ENCODE measurements at regions not wholly inside any gene's neighbourhood (a gene's known extent, or its start where the extent isn't known, plus 50 kb on each side); places are given as distances from the start of the nearest gene placed in this dataset.

DNA sequence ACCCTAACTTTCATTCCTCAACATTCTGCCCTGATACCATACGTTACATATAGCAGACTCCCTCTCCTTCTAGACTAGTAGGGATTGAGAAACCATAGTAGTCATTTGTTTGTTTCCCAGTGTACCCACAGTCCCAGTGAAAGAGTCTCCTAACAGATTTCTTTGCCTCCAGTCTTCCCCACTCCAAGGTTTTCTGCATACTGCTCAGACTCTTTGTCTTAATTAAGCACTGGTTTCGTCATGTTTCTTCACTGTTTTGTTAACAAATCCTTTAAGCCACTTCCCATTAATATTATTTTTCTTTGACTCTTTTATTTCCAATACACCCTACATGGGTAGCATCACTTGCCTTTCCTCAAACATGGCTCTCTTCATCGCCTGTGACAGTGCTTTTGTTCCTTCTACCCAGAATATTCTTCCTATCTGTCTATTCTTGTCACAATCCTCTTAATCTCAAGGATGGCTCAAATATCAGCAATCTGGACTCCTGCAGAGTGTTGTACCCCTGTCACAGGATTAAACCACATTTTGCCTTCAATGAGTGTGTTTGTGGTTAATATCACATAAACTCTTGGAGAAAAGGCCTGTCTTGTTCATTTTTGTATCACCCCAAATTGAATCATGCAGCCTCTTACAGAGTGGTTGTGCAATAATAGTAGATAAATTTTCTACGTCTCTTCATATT is 92.7 kb upstream of the KLF12 start:
- H3K27ac ChIP-seq (ENCODE audit: low read length) = no peak overlapping the region
- no peaks in the 10 kb centered on the region for H3K27me3 ChIP-seq (ENCODE audit: low read depth, low read length)
- H3K4me3 ChIP-seq (ENCODE audit: low read depth in 1 of 2, low read length in 2 of 2) = no peak overlapping the region
- H3K4me1 ChIP-seq (ENCODE audit: control insufficient read depth in 1 of 2, insufficient read depth in 2 of 2, low read length in 2 of 2) = no peaks in the 10 kb centered on the region
- H3K9me3 ChIP-seq (ENCODE audit: control insufficient read depth in 1 of 2, low read length in 2 of 2) = no peaks in the 10 kb centered on the region
- H3K36me3 ChIP-seq (ENCODE audit: control insufficient read depth in 1 of 2, insufficient read depth in 2 of 2, low read length in 2 of 2) = no peaks in the 10 kb centered on the region

DNA sequence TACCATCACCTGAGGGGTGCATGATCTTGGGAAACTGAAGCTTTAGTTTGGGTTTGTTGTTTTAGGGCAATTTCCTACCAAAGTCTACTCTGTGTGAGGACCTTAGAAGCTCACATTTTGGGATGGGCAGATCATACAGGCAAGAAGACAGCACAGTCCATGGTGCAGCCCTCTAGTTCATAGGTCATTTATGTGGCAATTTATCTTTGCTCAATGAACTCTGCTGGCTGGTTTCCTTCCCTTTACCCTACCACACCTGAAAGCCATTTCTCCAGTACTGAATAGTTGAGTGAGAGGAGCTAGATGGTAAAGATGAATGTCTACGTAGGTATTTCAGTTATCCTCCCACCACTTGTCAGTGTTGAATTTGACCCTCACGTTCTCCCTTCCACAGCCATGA is 87.5 kb upstream of the KLF12 start:
- H3K4me3 ChIP-seq (ENCODE audit: low read depth in 1 of 2, low read length in 2 of 2) = no peak overlapping the region
- no peaks in the 10 kb centered on the region for H3K9me3 ChIP-seq (ENCODE audit: control insufficient read depth in 1 of 2, low read length in 2 of 2)
- H3K27ac ChIP-seq (ENCODE audit: low read length) = no peak overlapping the region
- no peaks in the 10 kb centered on the region for H3K27me3 ChIP-seq (ENCODE audit: low read depth, low read length)
- H3K36me3 ChIP-seq (ENCODE audit: control insufficient read depth in 1 of 2, insufficient read depth in 2 of 2, low read length in 2 of 2) = no peaks in the 10 kb centered on the region
- H3K4me1 ChIP-seq (ENCODE audit: control insufficient read depth in 1 of 2, insufficient read depth in 2 of 2, low read length in 2 of 2) = no peaks in the 10 kb centered on the region

DNA sequence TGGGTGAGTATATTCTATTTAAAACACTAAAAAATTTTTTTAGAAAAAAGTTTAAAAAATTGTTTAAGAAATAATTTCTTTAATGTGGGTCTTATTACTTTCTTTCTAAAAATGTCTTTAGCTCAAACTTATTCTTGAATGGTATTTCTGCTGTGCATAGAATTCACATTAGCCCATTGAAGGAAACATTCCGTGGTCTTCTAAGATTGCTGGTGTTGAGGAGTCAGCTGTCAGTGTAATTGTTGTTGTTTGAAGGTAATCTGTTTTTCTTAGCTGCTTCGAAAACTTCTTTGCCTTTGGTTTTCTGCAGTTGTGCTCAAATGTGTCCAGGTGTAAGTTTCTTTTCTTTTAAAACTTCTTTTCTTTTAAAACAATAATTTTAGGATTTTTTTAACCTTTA is 85.4 kb upstream of the KLF12 start:
- Histone ChIP-seq H3K9me3 (ENCODE audit: control insufficient read depth in 1 of 2, low read length in 2 of 2) (no peaks in the 10 kb centered on the region), H3K27me3 (ENCODE audit: low read depth, low read length) (no peaks in the 10 kb centered on the region), H3K36me3 (ENCODE audit: control insufficient read depth in 1 of 2, insufficient read depth in 2 of 2, low read length in 2 of 2) (no peaks in the 10 kb centered on the region), H3K4me3 (ENCODE audit: low read depth in 1 of 2, low read length in 2 of 2) (no peak overlapping the region), H3K4me1 (ENCODE audit: control insufficient read depth in 1 of 2, insufficient read depth in 2 of 2, low read length in 2 of 2) (no peaks in the 10 kb centered on the region), H3K27ac (ENCODE audit: low read length) (no peak overlapping the region)

DNA sequence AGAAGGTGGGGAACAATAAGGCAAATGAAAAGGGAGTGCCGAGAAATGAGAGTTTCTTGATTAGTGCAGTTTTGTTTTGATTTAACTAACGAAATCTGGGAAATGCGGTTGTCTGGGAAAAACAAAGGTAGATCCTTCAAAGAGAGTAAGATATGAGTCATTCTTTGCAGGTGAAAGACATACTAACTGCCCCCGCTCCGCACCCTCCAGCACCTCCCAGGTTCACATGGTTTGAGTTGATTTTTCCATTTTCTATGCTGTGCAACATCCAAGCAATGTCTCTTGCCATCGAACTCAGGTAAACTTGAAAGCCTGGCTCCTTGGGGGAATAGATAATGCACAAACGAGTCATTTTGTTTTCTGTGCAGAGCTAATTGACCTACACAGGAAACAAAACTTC is 84.1 kb upstream of the KLF12 start:
- Histone ChIP-seq H3K4me3 (ENCODE audit: low read depth in 1 of 2, low read length in 2 of 2) (no peak overlapping the region), H3K36me3 (ENCODE audit: control insufficient read depth in 1 of 2, insufficient read depth in 2 of 2, low read length in 2 of 2) (no peaks in the 10 kb centered on the region), H3K27ac (ENCODE audit: low read length) (no peak overlapping the region), H3K4me1 (ENCODE audit: control insufficient read depth in 1 of 2, insufficient read depth in 2 of 2, low read length in 2 of 2) (no peaks in the 10 kb centered on the region), H3K9me3 (ENCODE audit: control insufficient read depth in 1 of 2, low read length in 2 of 2) (no peaks in the 10 kb centered on the region), H3K27me3 (ENCODE audit: low read depth, low read length) (no peaks in the 10 kb centered on the region)

DNA sequence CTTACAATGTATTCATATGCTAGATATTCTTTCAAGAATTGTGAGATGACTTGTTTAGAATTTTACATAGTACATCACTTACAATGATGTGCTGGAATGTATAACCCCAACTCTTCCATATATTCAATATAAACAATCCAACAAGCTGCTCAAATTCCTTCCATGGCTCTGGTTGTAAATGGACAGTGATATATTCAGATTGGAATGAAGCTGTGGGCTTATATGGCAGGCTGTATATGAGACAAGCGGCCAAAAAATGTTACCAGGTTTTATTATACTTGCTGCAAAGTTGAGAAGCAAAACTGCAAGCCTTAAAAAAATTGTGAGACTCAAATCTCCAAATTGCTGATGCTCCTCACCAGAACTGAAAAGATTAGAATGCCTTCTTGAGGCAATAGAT is 83.6 kb upstream of the KLF12 start:
- H3K4me1 ChIP-seq (ENCODE audit: control insufficient read depth in 1 of 2, insufficient read depth in 2 of 2, low read length in 2 of 2) = no peaks in the 10 kb centered on the region
- no peaks in the 10 kb centered on the region for H3K27me3 ChIP-seq (ENCODE audit: low read depth, low read length)
- no peak overlapping the region for H3K27ac ChIP-seq (ENCODE audit: low read length)
- no peaks in the 10 kb centered on the region for H3K36me3 ChIP-seq (ENCODE audit: control insufficient read depth in 1 of 2, insufficient read depth in 2 of 2, low read length in 2 of 2)
- no peaks in the 10 kb centered on the region for H3K9me3 ChIP-seq (ENCODE audit: control insufficient read depth in 1 of 2, low read length in 2 of 2)
- no peak overlapping the region for H3K4me3 ChIP-seq (ENCODE audit: low read depth in 1 of 2, low read length in 2 of 2)

DNA sequence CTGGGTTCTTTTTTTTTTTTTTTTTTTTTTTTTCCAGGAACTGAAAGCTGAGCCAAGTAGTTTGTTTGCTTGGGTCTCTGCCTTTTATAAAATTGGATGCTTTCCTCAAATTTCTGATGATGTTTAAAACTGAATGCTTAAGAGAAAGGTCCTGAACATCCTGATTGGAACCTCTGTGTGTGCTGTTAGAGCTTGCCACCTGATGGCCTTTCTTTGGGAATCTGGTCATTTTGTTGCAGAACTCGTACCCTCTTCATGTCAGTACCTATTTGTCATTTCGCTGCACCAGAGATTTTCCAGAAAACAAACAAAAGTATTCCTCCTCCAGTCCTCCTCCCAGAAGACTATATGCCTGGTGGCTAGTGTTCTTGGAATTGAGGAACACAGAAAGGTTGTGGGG is 81.2 kb upstream of the KLF12 start:
- no peak overlapping the region for H3K4me3 ChIP-seq (ENCODE audit: low read depth in 1 of 2, low read length in 2 of 2)
- no peak overlapping the region for H3K27ac ChIP-seq (ENCODE audit: low read length)
- H3K4me1 ChIP-seq (ENCODE audit: control insufficient read depth in 1 of 2, insufficient read depth in 2 of 2, low read length in 2 of 2) = no peaks in the 10 kb centered on the region
- H3K36me3 ChIP-seq (ENCODE audit: control insufficient read depth in 1 of 2, insufficient read depth in 2 of 2, low read length in 2 of 2) = no peaks in the 10 kb centered on the region
- H3K9me3 ChIP-seq (ENCODE audit: control insufficient read depth in 1 of 2, low read length in 2 of 2) = no peaks in the 10 kb centered on the region
- no peaks in the 10 kb centered on the region for H3K27me3 ChIP-seq (ENCODE audit: low read depth, low read length)

DNA sequence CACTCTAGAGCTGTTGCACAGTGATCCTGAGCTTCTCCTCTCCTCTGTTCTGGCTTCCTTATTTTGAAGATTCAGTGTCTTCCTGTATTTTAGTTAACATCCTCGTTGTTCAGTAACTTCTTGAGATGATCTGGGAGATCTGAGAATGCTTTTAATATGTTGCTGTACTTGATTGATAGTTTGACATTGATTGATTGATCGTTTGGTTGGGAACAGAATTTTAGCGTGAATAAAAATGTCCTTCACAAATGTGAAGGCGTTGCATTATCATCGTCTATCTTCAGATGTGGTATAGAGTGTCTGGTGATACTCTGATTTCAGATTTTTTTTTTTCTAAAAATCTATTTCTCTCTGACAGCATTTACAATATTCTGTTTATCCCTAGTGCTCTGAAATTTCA is 80.1 kb upstream of the KLF12 start:
- no peak overlapping the region for H3K27ac ChIP-seq (ENCODE audit: low read length)
- no peaks in the 10 kb centered on the region for H3K4me1 ChIP-seq (ENCODE audit: control insufficient read depth in 1 of 2, insufficient read depth in 2 of 2, low read length in 2 of 2)
- no peaks in the 10 kb centered on the region for H3K36me3 ChIP-seq (ENCODE audit: control insufficient read depth in 1 of 2, insufficient read depth in 2 of 2, low read length in 2 of 2)
- no peaks in the 10 kb centered on the region for H3K27me3 ChIP-seq (ENCODE audit: low read depth, low read length)
- no peak overlapping the region for H3K4me3 ChIP-seq (ENCODE audit: low read depth in 1 of 2, low read length in 2 of 2)
- H3K9me3 ChIP-seq (ENCODE audit: control insufficient read depth in 1 of 2, low read length in 2 of 2) = no peaks in the 10 kb centered on the region

DNA sequence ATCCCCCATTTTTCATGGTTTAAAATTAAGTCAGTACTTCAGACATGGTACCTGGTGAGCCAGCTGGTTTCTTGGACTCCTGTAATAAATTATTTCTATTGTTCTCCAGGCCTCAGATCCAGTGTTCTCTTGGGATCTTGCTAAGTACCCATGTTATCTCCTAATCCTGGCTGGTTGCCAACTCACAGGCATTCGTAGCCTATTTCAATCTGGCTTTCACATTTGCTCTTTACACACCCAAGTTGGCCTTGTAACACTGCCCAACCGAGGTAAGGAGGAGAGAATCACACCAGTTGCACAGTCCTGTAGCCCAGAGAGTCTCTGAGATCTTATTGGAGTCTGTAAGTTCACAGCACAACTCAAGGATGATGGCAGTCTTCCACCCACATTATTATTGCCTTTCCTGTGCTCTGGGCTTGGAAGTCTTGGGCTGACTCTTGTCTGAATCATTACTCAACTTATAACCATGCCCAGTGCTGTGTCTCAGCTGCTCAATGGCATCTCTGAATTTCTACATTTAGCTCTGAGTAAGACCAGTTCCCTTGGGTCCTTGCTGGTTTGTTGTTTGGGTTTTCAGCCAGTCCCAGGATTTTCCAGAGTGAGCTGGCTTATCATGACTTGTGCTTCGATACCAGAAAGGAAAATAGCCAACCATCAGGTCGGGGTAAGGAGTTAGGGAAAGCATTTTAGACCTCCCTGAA is 76.6 kb upstream of the KLF12 start:
- no peak overlapping the region for H3K27ac ChIP-seq (ENCODE audit: low read length)
- H3K4me1 ChIP-seq (ENCODE audit: control insufficient read depth in 1 of 2, insufficient read depth in 2 of 2, low read length in 2 of 2) = no peaks in the 10 kb centered on the region

DNA sequence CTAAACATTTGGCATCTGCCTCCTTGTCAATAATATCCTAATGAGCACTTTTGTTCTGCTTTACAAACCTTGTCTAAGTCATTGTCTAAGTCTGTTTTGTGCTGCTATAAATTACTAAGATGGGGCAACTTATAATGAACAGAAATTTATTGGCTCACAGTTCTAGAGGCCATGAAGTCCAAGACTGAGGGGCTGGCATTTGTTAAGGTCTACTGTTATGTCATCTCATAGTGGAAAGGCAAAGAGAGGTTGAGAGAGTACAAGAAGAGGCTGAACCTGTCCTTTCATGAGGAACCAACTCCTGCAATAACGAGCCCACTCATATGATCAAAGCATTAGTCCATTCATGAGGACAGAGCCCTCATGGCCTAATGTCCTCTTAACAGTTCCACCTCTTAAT is 72.7 kb upstream of the KLF12 start:
- Histone ChIP-seq H3K4me3 (ENCODE audit: low read depth in 1 of 2, low read length in 2 of 2) (no peak overlapping the region), H3K27me3 (ENCODE audit: low read depth, low read length) (no peaks in the 10 kb centered on the region), H3K9me3 (ENCODE audit: control insufficient read depth in 1 of 2, low read length in 2 of 2) (no peaks in the 10 kb centered on the region)

More for the DNA sequence above, 76.6 kb upstream of the KLF12 start:
- H3K9me3 ChIP-seq (ENCODE audit: control insufficient read depth in 1 of 2, low read length in 2 of 2) = no peaks in the 10 kb centered on the region
- no peak overlapping the region for H3K4me3 ChIP-seq (ENCODE audit: low read depth in 1 of 2, low read length in 2 of 2)
- H3K36me3 ChIP-seq (ENCODE audit: control insufficient read depth in 1 of 2, insufficient read depth in 2 of 2, low read length in 2 of 2) = no peaks in the 10 kb centered on the region
- no peaks in the 10 kb centered on the region for H3K27me3 ChIP-seq (ENCODE audit: low read depth, low read length)

DNA sequence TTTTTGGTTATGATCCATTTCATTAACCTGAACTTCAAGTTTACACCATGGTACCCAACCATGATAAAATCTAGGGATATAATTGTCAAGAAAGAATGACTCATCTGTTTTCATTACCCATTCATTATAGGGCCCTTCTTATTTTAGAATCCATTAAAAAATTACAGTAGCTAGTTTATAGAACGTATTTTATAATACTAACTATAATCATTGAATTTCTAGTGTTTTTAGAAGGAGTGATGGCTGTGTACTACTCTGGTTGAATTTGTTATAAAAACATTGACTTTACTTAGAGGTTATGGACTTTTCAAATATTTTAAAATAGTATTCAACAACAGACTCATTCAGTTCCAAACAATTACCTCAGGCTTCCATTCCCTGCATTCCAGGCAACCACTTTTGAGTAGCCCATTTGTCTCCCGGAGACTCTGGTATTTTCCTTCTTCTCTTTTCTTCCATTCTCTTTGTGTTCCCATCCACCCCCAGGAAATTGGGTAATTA is 71.9 kb upstream of the KLF12 start:
- Histone ChIP-seq H3K27ac (ENCODE audit: low read length) (no peak overlapping the region), H3K4me3 (ENCODE audit: low read depth in 1 of 2, low read length in 2 of 2) (no peak overlapping the region), H3K9me3 (ENCODE audit: control insufficient read depth in 1 of 2, low read length in 2 of 2) (no peaks in the 10 kb centered on the region), H3K27me3 (ENCODE audit: low read depth, low read length) (no peaks in the 10 kb centered on the region), H3K36me3 (ENCODE audit: control insufficient read depth in 1 of 2, insufficient read depth in 2 of 2, low read length in 2 of 2) (no peaks in the 10 kb centered on the region), H3K4me1 (ENCODE audit: control insufficient read depth in 1 of 2, insufficient read depth in 2 of 2, low read length in 2 of 2) (no peaks in the 10 kb centered on the region)

More for the DNA sequence above, 72.7 kb upstream of the KLF12 start:
- Histone ChIP-seq H3K27ac (ENCODE audit: low read length) (no peak overlapping the region), H3K36me3 (ENCODE audit: control insufficient read depth in 1 of 2, insufficient read depth in 2 of 2, low read length in 2 of 2) (no peaks in the 10 kb centered on the region), H3K4me1 (ENCODE audit: control insufficient read depth in 1 of 2, insufficient read depth in 2 of 2, low read length in 2 of 2) (no peaks in the 10 kb centered on the region)

DNA sequence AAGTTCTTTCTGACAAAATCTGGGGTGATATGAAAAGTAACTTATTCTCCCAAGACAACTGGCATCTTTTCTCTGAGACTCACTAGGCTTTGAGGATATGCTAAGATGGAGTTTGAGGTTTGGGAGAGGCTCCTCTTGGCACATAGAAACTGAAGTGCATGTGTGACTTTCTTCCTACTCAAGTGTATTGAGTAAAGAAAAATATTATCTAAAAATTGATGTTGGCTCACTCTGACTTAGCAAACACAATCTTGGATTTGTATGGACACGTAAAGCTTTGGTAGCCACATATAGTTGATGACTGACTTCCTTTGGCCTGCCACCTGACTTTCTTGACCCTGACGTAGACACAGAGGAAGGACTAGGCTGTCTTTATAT is 71.1 kb upstream of the KLF12 start:
- Histone ChIP-seq H3K9me3 (ENCODE audit: control insufficient read depth in 1 of 2, low read length in 2 of 2) (no peaks in the 10 kb centered on the region), H3K4me1 (ENCODE audit: control insufficient read depth in 1 of 2, insufficient read depth in 2 of 2, low read length in 2 of 2) (no peaks in the 10 kb centered on the region), H3K27ac (ENCODE audit: low read length) (no peak overlapping the region), H3K4me3 (ENCODE audit: low read depth in 1 of 2, low read length in 2 of 2) (no peak overlapping the region), H3K36me3 (ENCODE audit: control insufficient read depth in 1 of 2, insufficient read depth in 2 of 2, low read length in 2 of 2) (no peaks in the 10 kb centered on the region), H3K27me3 (ENCODE audit: low read depth, low read length) (no peaks in the 10 kb centered on the region)

All from muscle layer of duodenum (tissue), 2 donors.